NCI-H510A (cell line): ENCODE measurements at regions not wholly inside any gene's neighbourhood (a gene's known extent, or its start where the extent isn't known, plus 50 kb on each side); places are given as distances from the start of the nearest gene placed in this dataset.

Experiments
- DNase-seq: peaks from one replicate; lab custom pipeline; 2025; lab: John Stamatoyannopoulos, UW

GRCh38 chr1:83770319-83770661 lies 228.6 kb downstream of the TTLL7 start:
- no peak for DNase-seq

GRCh38 chr1:83769594-83770318 lies 229.2 kb downstream of the TTLL7 start:
- no peak for DNase-seq

DNA sequence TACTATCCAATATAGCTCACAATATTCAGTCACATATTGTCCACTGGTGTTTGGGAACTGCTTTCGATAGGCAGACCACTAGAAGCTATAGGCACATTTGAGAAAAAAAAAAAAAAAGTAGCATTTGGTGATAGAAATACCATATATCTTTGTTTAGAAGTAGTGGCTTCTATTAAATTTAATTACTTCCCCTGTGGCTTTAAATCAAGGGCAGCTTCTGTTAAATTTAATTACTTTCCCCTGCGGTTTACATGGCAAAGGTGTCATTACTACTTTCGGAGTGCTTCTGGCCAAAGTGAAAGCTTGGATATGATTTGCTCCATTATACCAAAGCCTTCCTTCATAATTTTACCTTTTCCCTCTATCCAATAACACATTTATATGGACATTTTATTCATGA lies 229.9 kb downstream of the TTLL7 start:
- DNase-seq, result no peak

DNA sequence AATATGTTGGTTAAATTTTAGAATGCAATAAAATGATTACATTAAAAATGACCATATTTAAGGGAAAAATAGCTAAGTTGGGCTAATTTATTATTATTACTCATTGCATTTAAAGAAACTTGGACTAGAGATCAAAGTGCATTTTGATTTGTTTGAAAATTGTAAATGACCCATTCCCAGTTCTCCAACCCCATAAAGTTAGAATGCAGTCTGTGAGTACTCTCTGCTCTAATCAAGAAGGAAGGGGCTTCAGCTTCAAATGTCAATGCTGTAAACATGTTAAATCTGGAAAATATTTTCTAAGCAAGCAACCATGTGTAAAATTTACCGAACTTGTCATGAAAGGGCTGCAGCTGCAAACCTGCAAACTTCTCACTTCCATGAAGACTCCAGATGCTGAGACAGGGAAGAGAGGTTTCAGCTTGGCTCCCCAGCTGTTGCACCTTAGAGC lies 232.7 kb downstream of the TTLL7 start:
- no peak for DNase-seq

GRCh38 chr1:83765125-83765524 lies 233.8 kb downstream of the TTLL7 start:
- no peak for DNase-seq

GRCh38 chr1:83764209-83764608 lies 234.7 kb downstream of the TTLL7 start:
- no peak for DNase-seq

DNA sequence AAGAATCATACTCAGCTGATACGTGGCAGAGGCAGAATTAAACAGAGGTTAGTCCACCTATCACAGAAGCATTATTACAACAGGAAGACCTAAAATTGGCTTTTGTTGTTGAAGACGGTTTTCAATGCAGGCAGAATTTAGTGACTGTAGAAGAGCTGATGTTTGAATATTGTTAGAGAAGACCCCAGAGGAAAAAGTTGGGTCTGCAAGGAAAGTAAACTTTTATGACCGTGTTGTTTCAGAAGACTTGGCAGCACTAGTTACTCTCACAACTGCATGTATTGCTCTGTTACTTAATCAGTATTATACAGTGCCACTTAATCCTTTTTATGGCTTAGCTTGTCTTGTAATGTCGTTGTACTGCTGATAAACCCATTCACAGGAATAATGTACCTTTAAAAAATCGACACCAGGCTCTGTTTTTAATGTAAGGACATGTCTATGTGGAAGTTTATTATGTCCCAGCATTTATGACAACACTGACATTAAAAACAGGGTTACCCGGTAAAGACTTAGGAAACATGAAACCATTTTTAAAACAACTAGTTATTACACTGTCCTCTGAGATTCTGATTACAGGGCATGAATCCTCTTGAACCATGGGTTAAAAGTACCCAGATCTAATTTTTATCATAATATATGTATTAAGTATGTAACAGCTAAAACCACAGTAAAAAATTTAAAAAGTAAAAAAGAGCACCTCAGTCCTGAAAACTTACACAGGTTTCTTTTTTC lies 235.4 kb downstream of the TTLL7 start:
- DNase-seq, result no peak

DNA sequence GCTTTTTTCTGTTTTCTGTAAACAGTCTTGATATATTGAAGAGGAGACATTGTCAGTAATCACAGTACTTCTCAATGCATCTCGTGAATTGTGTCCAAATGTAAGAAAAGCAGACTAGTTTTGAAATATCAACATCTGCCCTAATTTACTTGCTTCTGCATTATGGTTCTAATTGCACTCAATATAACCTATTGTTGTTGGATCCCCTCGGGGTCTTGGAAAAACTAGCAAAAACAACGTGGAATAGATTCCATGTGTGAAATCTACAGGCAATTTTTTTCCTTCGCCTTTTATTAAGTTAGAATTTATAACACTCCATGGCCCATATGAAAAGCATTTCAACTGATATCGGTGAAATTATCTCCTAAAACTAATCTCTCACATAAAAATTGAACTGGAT lies 236.5 kb downstream of the TTLL7 start:
- no peak for DNase-seq

DNA sequence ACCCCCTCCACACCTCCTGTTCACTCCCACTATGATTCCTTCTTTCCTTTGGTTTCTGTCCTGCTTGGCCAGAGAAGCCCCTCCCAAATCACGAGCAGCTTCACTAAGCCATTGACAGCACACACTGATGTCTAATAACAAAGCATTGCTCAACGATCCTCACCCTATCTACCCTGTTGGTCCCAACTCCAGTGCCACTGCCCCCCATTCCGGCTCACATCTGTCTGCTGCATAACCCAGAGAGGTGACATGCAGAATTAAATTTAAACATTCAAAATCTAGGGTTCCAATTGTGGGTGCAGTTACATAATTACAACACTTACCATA lies 236.9 kb downstream of the TTLL7 start:
- DNase-seq, result no peak

DNA sequence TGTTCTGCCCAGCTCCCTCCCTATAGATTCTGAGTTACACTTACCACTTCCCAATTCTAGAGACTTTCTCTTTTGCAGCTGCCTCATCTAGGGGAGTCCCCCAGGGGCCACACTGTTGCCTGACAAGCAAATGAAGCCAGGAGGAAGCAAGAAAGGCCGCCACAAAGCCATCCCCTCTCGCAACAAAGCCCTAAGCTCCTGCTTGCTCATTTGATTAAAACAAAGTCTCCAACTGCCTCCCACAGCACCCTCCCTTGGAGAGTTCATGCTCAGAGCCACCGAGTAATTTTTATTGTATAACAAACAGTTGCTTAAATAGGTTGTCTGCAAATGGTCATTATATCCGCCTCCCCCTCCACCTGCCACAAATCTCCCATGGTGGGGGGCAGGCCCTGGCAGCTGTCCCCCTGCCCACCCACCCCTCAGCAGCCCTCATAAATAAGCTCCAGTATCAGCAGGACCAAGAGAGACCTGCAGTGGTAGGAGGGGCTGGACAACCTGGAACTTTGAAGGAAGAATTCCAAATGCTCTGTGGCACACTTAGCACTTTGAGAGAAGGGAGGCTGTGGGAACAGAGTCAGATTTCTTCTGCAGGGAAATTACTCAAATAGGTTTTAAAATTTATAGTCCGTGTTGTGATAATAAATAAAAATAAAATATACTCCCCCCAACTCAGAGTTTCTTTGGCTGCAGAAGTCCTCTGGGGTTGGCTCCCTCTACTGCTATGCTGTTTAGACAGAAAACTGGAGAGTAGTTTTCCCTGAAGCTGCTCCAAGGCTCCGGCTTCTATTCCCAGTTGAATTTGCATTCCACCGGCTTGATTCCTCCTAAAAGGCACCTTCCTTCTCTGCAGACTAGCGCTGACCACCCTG lies 237.5 kb downstream of the TTLL7 start:
- no peak for DNase-seq

GRCh38 chr1:83760226-83761021 lies 238.5 kb downstream of the TTLL7 start:
- no peak for DNase-seq

DNA sequence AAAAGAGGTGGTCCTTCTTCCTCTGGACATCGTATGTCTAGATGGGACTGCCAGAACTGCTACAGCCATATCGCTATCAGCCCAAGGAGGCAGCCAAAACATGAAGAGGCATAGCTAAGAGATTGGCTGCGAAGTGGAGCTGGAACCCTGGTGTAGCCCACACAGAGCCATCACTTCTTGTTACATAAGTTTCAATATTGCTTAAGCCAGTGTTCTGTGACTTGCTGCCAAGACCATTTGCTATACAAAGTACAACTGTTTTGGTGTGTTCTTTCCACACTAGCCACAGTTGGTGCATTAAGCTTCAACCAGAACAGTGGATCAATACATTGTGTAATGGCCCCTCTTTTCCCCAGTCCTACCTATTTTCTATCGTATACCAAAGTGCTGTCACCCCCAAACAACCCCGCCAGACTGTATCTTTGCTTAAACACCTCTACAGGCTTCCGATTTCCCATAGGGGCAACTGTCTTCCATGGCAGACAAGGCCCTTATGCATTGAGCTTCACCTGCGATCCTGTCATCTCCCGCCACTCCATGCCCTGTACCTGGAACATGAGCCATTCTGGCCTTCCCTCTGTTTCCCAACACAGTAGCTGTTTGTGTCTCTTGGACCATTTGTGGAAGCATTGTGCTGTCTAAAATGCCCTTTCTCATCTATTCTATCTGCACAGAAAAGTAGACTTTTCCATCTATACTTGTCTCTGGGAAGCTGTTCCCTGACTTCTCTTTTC lies 241.8 kb downstream of the TTLL7 start:
- no peak for DNase-seq

DNA sequence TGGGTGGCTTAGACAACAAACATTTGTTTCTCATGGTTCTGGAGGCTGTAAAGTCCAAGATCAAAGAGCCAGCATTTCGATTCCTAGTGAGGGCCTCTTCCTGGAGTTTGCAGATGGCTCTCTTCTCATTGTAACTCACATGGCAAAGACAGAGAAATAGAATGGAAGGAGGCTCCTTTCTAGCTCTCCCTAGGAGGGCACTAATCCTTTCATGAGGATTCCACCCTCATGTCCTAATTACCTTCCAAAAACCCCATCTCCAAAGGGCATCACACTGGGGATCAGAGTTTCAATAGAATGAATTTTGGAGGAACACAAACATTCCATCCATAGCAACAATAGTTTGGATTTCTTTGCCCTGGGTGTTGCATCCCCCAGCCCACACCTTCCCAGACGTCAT lies 247.3 kb downstream of the TTLL7 start:
- no peak for DNase-seq

DNA sequence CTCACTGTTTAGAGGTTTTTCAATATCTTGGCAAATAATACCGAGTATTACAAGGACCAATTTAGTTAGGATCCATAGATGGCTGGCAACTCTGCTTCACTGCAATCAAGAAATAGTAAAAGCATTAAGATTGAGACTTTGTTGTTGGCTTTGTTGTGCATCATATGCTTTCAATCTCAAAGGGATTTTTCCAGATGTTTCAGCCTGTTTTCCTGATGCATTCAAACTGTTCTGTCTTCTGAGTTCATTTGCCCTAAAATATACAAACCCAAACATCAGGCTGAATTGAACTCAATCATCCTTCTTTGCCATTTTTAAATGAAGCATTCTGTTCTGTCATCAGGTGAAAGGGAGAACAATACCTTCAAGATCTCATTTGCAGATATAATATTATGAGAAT lies 248.7 kb downstream of the TTLL7 start:
- no peak for DNase-seq

DNA sequence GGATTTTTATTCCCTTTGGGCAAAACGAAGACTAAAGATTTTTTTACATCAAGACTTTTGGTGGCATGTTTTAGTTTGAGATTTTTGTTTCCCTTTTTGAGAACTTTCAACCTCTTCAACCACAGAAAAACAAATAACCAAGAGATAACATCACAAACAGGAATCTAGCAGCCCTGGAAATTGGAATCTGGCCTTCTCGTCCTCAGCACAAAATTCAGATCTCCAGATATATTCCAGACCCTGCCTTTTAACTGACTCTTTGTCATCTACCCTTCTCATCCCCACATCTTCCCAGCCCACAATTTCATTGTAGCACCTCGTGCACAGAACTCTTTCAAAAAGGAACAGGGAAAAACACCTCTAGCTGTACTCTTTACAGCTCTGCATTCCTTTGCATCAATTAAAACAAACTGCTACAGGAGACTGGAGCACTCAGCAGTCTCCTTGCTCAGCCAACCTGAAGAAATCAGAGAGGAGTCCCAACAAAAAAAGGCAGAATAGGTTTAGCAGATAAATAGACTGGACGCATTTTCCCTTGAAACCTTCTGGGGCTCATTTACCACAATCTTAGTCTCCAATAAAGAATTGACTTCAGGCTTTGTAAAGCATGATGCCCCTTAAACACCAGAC lies 251.0 kb downstream of the TTLL7 start:
- no peak for DNase-seq

GRCh38 chr1:83746234-83746633 lies 252.7 kb downstream of the TTLL7 start:
- no peak for DNase-seq

DNA sequence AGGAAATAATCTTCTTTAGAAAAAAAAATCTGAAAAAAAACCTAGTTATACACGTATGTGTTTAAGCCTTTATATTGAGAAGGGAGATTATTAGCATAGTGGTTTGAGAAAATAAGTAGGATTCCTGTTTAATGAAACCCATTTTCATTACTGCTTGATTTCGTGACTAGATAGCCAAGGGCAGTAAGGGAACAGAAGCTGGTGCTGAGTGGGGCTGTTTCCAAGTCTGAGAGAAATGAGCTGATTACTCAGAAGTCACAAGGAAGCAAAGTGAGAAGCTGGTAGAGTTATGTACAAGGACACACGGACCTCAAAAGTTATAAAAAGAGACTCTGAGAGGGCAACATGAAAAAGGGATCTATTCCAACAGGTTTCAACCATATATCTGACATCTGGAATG lies 256.5 kb downstream of the TTLL7 start:
- no peak for DNase-seq

DNA sequence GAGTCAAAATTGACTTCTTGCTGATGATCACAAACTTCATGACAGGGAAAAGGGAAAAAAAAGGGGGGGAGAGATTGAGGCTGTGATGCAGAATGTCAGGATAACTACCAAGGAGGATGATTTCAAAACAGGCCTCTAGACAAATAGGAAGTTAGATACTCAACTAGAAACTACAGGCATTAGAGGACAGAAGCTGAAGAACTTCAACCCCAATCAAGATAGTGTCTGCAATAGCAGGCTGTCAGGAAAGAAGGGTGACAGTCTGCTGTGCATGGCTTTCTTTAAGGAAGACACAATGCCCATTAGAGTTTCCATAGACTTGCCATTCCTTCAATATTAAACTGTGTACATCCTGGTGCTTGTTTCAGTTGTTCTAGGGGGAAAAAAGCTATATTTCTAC lies 257.2 kb downstream of the TTLL7 start:
- DNase-seq, result no peak

DNA sequence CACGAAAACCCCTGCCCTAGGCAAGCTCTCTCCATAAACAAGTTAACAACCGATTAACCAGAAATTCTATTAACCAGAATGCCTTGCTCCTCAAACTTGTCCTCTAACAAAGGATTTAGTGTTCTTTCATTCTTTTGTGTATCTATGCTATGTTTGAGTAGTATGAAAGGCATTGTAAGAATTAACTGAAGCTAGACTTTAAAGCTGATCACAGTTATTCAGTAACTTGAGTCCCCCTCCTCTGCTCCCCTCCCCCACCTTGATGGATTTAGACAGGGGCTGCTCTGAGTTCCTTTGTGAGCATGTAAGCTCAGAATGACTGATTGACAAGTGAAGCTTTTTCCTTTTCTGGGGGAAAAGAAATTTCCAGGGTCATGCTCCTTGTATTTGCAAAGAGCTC lies 257.6 kb downstream of the TTLL7 start:
- no peak for DNase-seq

GRCh38 chr1:83735526-83735925 lies 263.4 kb downstream of the TTLL7 start:
- no peak for DNase-seq

DNA sequence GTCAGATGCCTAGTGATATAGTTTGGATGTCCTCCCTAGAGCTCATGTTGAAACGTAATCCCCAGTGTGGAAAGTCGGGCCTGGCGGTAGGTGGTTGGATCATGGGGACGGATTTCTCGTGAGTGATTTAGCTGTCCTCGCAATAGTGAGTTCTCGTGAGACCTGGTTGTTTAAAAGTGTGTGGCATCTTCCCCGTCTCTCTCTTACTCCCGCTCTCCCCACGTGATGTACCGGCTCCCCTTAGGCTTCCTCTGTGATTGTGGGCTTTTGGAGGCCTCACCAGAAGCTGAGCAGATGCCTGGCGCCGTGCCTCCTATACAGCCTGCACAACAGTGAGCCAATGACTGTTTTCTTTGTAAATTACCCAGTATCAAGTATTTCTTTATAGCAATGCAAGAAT lies 264.5 kb downstream of the TTLL7 start:
- DNase-seq, result no peak
